Progenitor cell of endocrine pancreas (in vitro differentiated cells): ENCODE measurements at regions not wholly inside any gene's neighbourhood (a gene's known extent, or its start where the extent isn't known, plus 50 kb on each side); places are given as distances from the start of the nearest gene placed in this dataset.

Experiments used
- DNase-seq: peaks from one replicate; pipeline ENCODE4 v3.0.0; 2021; ENCODE audit warnings: low spot score; ENCODE audit not compliant: unreplicated experiment
- H3K27ac Mint-ChIP-seq: 2 replicates; pipeline ENCODE4 v1.8.0; 2021; ENCODE audit warnings: mild to moderate bottlenecking, moderate library complexity, mixed read lengths
- H3K27me3 Mint-ChIP-seq: 2 replicates; pipeline ENCODE4 v1.8.0; 2021; ENCODE audit warnings: mixed read lengths
- H3K36me3 Mint-ChIP-seq: 2 replicates; pipeline ENCODE4 v1.8.0; 2022; ENCODE audit warnings: mixed read lengths; ENCODE audit not compliant: insufficient read depth
- H3K4me1 Mint-ChIP-seq: 2 replicates; pipeline ENCODE4 v1.8.0; 2021; ENCODE audit warnings: low read depth, mixed read lengths
- H3K4me3 Mint-ChIP-seq: 2 replicates; pipeline ENCODE4 v1.8.0; 2021; ENCODE audit warnings: low read depth, mild to moderate bottlenecking, moderate library complexity, mixed read lengths
- H3K9me3 Mint-ChIP-seq: 2 replicates; pipeline ENCODE4 v1.8.0; 2021; ENCODE audit warnings: low read depth, mixed read lengths
- CTCF ChIP-seq: fragments of 200-600 bp; sonication (generic); IDR thresholded peaks from one replicate; pipeline ENCODE4 v1.5.0; 2021; ENCODE audit warnings: antibody characterized with exemption, mild to moderate bottlenecking; ENCODE audit not compliant: unreplicated experiment

- Mint-ChIP-seq H3K4me1 (no peaks in the 10 kb centered on the region), H3K27me3 (no peaks in the 10 kb centered on the region), H3K27ac (no peak overlapping the region), H3K9me3 (no peaks in the 10 kb centered on the region), H3K4me3 (no peak overlapping the region), H3K36me3 (no peaks in the 10 kb centered on the region)
- TF ChIP-seq CTCF, result no peak
- DNase-seq, result no peak
Observed at GRCh38 chr10:109778993-109779392, 144.3 kb downstream of the XPNPEP1 start.

GRCh38 chr10:109774121-109774440 lies 149.2 kb downstream of the XPNPEP1 start:
- no peak overlapping the region for H3K27ac Mint-ChIP-seq
- no peak for DNase-seq
- no peaks in the 10 kb centered on the region for H3K27me3 Mint-ChIP-seq
- H3K4me1 Mint-ChIP-seq, result no peaks in the 10 kb centered on the region
- H3K36me3 Mint-ChIP-seq, result no peaks in the 10 kb centered on the region
- TF ChIP-seq CTCF, result no peak
- H3K9me3 Mint-ChIP-seq, result no peaks in the 10 kb centered on the region
- no peak overlapping the region for H3K4me3 Mint-ChIP-seq

GRCh38 chr10:109773288-109774120 lies 149.8 kb downstream of the XPNPEP1 start:
- DNase-seq, result no peak

GRCh38 chr10:109770663-109771062 lies 152.6 kb downstream of the XPNPEP1 start:
- Mint-ChIP-seq H3K9me3 (no peaks in the 10 kb centered on the region), H3K27me3 (no peaks in the 10 kb centered on the region), H3K4me3 (no peak overlapping the region), H3K27ac (no peak overlapping the region), H3K4me1 (no peaks in the 10 kb centered on the region), H3K36me3 (no peaks in the 10 kb centered on the region)
- DNase-seq, result no peak
- no peak for TF ChIP-seq CTCF

More at GRCh38 chr10:109773288-109774120, 149.8 kb downstream of the XPNPEP1 start:
- peak; percentile 81 for TF ChIP-seq CTCF
- Mint-ChIP-seq H3K4me3 (no peak overlapping the region), H3K9me3 (no peaks in the 10 kb centered on the region), H3K36me3 (no peaks in the 10 kb centered on the region), H3K27ac (no peak overlapping the region), H3K27me3 (no peaks in the 10 kb centered on the region), H3K4me1 (no peaks in the 10 kb centered on the region)

GRCh38 chr10:109769966-109770365 lies 153.3 kb downstream of the XPNPEP1 start:
- no peaks in the 10 kb centered on the region for H3K27me3 Mint-ChIP-seq
- no peak overlapping the region for H3K4me3 Mint-ChIP-seq
- TF ChIP-seq CTCF, result no peak
- no peak overlapping the region for H3K27ac Mint-ChIP-seq
- no peaks in the 10 kb centered on the region for H3K9me3 Mint-ChIP-seq
- DNase-seq, result no peak
- no peaks in the 10 kb centered on the region for H3K4me1 Mint-ChIP-seq
- no peaks in the 10 kb centered on the region for H3K36me3 Mint-ChIP-seq
